HG03354 (cell line): ENCODE measurements at regions not wholly inside any gene's neighbourhood (a gene's known extent, or its start where the extent isn't known, plus 50 kb on each side); places are given as distances from the start of the nearest gene placed in this dataset.

ENCODE experiments used
- ATAC-seq: cut with Tn5 transposase; IDR thresholded peaks from one replicate; pipeline ENCODE4 v1.9.1; 2021; ENCODE audit warnings: mild to moderate bottlenecking; ENCODE audit not compliant: unreplicated experiment, poor library complexity, severe bottlenecking

DNA sequence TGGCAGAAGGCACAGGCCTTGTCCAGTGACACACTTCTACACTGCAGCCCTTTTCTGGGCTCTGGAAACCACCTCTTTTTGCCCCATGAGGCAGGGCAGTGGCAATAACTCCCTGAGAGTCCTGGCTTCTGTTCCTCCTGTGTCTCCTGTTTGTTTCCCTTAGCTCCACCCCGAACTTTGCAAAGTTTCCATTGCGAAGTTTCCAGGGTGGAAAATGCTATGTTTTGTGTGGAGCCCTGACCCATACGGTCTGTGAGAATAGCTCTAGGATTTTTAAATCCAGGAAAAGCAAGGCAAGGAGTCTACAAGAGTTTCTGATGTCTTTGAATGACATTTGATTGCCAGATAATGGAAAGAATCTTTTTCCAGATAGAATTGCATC, 92.2 kb upstream of the AKR1E2 start:
- ATAC-seq: no peak

DNA sequence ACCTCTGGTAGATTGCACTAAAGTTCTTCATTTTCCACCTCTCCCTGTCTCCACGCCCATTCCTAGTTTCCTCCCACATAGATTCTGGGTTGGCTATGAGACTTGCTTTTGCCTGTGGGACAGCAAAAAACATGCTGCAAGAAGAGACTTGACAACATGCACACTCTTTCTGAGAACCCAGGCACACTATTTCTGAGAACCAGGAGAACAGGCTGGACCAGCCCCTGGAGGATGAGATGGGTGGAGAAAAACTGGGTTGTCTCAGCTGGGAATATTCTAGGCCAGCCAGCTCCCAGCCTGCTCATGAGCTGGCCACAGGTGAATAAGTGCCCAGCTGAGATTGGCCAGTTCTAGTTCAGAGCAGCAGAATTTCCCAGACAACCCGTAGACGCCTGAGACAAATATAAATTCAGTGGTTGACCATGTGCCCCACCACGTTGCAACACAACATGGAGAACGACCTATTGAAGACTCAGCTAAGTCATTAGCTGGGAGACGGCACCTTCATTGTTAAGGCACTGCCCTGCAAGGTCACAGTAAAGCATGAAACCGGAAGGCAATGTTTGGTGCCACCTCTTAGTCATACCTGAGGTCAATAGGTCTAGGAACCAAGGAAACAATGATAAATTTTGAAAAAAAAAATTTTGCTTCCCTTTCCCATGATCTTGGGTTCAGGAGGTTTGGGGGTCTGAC, 92.7 kb upstream of the AKR1E2 start:
- ATAC-seq: no peak

DNA sequence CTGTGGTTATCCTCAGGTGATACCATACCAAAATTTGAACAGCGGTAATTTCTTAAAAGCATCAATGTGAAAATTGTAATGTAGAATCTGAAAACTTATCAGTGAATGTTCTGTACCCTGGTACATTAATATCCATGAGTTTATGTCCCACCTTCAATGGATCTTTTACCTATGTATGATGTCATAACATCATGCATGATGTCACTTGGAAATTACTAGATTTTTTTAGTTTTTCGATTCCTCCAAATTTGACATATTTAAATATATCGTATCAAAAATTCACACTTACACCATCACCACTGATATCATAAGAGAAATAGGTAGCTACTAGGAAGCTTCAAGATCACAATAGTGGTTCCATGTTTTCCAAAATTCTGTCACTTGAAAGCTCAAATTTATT, 95.0 kb upstream of the AKR1E2 start:
- ATAC-seq: no peak

DNA sequence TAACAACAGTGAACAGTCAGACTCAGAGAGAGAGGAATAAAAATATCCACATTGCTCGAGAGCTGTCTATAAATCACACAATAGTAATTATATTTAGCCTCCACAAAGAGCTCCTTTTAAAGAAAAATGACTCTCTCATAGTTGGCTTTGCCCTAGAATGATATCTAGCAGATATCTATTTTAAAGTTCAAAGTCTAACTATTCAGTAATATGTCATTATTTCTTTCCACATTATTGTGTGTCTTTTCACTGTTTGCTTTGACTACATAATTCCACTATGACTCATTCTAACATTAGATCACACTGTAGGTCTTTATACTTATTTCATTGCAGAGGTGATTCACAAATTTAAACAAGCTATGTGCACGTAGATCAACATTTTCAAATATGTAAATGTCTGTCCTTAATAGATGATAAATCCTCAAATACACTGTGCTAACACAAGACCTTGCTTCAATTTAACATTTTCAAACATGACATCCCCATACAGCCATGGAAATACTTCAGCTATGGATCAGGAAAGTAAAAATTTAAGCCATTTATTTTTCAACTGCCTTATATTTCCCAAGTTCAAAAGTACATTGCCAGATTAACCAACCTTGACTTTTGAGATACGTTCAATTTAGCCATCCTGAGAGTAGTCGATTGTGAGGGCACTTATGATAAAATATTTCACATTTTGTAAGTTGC, 99.9 kb upstream of the AKR1E2 start:
- ATAC-seq: no peak

DNA sequence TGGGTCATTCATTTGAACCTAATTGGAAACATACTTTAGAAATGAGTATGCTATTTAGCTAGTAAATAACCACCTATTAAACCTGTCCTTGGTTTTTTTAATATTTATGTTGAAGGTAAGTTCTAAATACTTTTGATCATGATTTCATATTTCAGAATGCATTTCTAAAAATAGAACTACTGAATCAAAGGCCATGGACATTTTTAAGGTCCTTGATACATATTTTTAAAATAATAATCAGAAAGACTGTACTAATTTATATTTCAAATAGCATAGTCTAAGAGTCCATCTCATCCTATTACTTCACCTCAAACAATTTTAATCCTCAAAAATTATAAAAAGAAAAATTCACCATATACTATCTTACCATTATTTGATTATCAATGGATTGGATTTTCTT, 102.1 kb upstream of the AKR1E2 start:
- ATAC-seq: no peak

DNA sequence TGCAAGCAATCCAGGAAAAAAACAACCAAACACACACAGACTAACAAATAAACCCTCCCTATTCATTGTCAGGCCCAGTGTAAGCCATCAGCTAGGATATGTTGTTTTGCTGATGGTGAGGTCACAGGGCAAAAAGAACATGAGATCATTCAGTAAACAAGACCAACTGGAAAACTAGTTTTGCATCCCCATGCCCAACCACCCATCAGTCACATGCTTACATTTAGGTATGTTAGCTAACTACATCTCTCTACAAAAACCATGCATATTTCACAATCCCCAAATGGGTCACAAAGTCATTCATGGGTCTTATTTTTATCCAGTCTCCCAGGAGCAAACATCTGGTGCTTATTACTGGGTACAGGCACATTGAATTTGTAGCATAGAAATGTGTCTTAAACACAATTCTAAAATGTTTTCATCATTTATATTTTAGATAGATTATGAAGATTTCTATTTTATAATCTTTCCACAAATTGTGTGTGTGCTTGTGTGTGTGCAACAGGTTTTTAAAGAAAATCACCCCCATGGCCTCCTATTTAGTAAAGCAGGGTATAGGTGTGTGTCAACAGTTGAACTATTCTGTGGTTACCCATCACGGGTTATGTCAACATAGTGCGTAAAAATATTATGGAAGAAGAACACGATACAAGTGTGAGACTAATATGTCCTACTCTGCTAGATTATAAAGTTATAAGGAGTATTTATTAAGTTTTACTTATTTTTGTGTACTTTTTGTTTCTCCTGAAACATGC, 103.8 kb upstream of the AKR1E2 start:
- no peak for ATAC-seq

DNA sequence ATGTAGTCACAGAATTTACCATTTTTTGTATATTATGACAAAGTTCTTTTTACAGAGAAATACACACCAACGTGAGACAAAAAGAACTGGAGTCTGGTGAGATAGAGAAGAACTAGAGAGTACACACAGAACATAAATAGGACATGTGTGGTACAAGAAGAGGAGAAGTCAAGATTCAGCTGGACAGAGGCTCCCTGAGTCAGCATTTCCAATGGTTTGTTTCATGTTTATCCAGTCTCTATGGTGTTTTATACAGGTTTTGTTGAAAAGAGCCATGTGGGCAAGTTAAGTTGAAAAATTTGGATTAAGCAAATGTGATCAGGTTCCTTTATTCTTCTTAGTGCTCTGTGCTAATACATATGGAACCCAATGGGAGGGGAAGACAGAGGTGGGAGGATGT, 105.5 kb upstream of the AKR1E2 start:
- ATAC-seq: no peak

DNA sequence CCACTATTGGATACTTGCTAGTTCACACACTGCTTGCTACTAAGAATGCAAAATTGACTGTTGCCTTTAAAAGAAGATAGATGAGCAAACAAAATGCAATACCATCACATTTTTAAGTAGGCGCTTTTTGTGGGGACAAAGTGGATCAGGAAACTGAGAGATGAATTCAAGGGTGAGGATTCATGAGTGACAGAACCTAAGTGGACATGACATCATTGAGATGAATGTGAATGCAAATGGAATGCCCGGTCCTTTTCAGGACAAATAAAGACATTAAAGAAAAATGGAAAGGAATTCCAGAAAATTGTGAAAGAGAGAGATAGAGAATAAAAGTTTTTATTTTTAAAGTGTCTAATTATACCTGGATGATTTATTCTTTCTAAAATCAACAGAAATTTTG, 106.3 kb upstream of the AKR1E2 start:
- ATAC-seq: no peak

DNA sequence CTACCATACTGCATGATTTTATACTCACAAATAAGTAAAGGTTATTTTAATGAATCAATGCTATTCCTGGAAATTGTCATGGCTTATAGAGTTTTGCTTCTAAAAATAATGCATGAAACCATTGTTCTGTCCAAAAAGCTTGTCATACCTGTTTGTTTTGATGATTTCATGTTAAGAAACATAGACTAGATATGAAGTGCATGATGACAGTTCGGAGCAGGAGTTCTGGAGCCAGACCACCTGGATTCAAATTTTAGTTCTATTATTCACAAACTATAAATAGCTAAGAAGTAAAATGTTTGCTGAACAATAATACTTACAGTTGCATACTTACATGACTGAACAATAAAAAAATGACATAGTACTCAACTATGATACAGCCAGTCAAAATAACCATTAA, 107.0 kb upstream of the AKR1E2 start:
- no peak for ATAC-seq

DNA sequence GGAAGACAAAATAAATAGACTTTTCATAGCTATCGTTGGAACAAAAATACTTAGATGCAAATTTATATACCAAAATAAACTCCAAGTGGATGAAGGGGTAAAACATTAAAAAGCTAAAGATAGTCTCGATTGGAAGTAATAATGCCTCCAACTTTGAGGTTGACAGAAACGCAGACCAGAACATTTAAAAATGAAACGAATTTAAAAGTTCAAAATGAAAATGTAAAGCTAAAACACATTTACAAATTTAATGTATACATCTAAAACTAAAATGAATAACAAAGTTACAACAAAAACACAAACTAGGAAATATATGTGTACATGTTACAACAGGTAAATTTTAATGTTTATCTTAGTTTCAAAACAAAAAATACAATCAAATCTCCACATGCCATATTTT, 107.5 kb upstream of the AKR1E2 start:
- no peak for ATAC-seq

DNA sequence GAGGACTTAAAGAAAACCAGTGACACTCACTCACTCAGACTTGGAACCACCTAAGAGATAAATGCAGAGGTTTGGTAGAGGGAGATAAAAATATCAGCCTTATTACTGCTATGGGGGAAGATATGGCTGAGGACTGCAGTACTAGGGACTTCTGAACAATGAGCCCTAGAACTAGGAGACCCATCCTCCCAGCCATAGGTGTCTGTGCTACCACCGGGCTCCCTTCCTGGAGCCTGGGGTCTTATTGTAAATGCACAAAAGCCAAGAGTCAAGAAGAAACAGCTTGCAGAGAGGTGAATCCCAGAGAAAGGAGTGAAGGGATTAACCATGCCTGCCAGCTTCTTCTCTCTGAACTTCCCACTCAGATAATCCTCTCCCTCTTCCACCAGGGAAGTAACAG, 108.3 kb upstream of the AKR1E2 start:
- ATAC-seq: no peak

DNA sequence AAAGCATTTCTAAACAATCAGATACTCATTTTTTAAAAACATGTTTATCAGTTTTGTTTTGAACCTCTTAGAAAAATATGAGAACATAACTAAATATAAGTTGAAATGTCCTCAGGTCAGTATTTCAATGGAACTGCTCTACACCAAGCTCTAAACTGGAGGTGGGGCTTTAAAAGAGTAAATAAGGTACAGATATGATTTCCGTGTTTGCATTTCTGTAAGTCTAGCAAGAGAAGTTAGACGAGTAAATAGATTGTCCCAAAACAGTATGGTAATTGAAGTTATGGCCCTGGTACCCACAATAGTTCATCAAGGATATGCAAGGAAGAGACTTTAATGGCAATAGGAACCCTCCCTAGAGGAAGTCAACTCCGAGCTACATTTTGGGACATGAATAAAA, 115.1 kb upstream of the AKR1E2 start:
- no peak for ATAC-seq

DNA sequence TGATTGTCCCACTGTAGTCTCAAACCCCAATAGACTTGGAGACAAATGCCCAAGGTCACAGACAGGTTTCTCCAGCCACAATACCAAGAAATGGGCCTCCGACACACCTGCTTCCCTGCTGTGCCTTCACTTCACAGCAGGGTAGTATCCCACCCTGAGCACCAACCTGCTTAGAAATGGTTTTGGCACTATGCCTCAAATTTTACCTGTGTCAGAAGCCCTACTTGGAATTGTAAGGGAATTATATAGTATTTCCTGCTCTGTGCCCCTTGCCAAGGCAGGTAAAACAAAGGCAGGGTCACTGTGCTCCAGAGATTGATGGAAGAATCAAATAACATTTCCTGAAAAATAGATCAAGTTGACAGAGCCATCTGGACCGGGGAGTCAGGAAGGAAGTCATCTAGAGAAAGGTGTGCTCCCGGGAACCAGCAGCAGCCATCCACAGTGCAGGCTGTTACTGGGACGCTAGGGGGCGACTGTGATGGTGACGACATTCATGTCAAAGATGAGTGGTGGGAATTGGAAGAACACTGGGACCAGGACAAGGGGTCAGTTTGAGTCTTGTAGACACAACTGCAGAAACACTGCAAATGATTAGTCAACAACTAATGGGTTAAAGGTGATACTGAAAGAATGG, 117.8 kb upstream of the AKR1E2 start:
- ATAC-seq: no peak

DNA sequence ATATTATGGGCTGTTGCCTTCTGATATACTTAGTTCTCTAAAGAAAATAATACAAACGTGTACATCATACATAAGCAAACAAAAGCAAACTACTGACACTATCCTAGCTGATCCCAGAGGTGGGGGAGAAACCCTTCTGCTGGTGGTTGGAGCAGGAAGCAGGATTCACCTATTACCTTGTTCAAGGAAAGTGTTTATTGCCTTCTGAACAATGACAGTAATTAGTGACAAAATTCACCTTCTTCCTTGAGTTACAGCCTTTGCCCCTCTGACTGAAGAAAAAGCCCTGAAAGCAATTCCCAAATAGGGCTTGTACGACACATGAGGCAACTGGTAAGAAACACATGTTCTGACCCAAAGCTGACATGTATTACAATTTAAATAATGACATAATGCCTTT, 118.8 kb upstream of the AKR1E2 start:
- no peak for ATAC-seq

DNA sequence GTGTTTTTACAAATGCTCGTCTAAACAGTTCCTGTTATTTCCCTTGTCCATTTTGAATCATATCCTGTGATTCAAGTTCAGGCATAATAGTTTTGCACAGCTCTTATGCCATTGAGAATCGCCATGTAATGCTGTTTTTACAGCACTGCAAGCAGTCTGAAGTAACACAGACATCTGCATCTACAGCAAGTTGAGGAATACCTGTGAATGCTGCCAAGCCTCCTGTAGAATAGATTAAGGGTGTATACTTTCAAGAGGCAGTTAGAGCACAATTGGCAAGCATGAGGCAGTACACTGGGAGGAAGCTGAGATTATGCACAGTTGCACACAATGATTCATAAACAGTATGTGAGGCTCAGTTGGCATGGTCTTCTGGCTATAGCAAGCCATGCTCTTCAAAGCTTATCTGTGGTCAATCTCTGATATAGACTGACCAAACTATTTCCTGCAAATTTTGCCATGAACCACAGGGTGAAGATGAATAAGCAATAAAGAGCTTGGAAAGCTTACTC, 121.9 kb upstream of the AKR1E2 start:
- ATAC-seq: no peak

DNA sequence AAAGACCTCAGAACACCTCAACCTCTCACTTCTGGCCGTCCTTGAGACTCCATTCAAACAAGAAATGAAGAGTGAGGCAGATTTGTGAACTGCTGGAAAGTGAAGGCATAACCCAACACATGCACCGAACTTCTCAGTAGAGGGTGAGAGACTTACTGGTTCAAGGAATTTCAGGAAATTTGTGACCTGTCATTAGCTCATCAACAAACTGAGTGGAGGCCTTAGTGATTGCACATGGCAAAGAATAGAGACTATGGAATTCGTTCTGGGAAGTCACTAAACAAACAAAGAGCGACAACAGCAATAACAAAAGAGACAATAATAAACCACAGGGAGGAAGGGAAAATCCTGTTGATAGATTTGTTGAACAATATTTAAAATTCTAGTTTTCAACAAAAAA, 125.0 kb upstream of the AKR1E2 start:
- no peak for ATAC-seq

DNA sequence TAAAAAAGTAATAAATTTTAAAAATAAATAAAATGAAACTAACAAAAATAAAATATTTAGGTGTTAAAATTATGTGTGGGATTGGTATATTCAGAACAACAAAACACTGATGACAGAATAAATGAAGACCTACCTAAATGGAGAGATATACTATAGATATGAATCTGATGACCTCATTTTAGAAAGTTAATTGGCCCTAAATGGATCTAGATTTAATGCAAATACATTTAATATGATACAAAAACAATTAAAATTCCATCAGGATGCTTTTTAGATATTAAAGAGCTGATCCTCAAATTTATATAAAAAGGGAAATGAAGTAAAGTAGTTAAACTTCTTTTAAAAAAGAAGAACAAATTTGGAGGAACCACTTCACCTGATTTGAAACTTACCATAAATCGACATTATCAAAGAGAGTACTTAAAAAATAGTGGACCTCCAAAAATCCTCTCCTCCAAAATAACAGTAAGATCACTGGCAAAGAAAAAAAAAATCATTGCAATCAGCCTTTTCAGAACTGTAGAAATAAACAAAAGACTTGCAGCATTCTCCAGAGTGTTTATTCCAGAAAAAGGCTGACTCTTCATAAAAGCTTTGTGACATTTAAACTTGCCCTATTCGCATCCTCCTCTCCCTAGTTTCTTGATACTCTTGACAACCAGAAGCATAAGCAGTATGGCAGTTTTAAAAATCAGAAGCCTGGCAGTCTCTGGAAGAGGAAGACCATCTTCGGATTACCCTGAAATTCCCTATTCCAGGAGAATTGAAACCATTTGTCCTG, 125.9 kb upstream of the AKR1E2 start:
- no peak for ATAC-seq

DNA sequence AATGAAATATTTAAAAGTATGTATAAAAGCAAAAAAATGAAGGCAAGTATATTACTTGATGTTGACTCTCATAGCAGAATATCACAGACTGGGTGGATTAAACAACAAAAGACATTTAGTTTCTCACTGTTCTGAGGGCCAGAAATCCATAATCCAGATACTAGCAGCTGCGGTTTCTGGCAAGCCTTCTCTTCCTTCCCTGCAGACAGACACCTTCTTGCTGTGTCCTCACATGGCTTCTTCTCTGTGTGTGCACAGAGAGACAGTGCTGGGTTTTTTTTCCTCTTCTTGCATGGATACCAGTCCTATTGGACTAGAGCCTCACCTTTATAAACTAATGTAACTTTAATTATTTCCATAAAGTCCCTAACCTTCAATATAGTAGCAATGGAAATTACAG, 127.9 kb upstream of the AKR1E2 start:
- no peak for ATAC-seq

DNA sequence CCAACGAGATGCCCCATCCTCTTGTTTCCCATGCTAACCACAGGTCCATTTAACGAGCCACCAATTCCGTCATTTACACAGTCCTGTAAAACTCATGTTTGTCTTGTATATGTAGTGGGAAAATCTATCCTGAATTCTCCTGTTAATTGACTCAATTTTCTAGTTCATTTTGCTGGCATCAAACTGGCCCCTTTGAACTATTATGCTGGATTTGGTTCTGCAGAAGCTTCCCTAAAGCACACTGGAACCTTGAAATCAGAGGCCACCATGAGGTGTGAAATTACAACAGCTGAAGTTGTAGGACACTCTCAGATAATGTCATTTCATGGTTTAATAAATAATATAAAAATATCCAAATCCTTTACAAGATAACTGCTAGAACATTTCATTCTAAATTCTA, 129.8 kb upstream of the AKR1E2 start:
- ATAC-seq: no peak

DNA sequence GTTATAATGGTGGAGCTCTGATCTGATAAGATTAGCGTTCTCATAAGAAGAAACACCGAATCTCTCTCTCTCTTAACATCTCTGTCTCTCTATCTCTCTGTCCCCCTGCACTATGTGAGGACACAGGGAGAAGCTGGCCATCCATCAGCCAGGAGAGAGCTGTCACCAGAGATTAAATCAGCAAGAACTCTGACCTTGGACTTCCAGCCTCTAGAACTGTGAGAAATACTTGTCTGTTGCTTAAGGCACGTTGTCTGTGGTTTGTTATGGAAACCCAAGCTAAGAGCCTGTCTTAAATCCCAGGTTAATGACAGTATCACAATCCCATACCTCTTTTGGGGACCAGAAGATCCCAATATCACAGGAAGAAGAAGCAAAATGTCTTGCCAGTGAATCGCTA, 132.0 kb upstream of the AKR1E2 start:
- no peak for ATAC-seq
